PC-3 (cell line): ENCODE measurements at regions not wholly inside any gene's neighbourhood (a gene's known extent, or its start where the extent isn't known, plus 50 kb on each side); places are given as distances from the start of the nearest gene placed in this dataset.

Experiments
- EZH2 ChIP-seq: fragments of 300-600 bp; sonication (generic); IDR thresholded peaks from one replicate; pipeline ENCODE4 v1.6.1; 2017; ENCODE audit warnings: antibody characterized with exemption, mild to moderate bottlenecking, low read length; ENCODE audit not compliant: unreplicated experiment
- TF ChIP-seq, protein P1 (sequence below): fragments of 300-600 bp; sonication (generic); conservative IDR thresholded peaks from 2 replicates; pipeline ENCODE4 v1.5.1; 2017; ENCODE audit warnings: antibody characterized with exemption, low read depth, mild to moderate bottlenecking, low read length

DNA sequence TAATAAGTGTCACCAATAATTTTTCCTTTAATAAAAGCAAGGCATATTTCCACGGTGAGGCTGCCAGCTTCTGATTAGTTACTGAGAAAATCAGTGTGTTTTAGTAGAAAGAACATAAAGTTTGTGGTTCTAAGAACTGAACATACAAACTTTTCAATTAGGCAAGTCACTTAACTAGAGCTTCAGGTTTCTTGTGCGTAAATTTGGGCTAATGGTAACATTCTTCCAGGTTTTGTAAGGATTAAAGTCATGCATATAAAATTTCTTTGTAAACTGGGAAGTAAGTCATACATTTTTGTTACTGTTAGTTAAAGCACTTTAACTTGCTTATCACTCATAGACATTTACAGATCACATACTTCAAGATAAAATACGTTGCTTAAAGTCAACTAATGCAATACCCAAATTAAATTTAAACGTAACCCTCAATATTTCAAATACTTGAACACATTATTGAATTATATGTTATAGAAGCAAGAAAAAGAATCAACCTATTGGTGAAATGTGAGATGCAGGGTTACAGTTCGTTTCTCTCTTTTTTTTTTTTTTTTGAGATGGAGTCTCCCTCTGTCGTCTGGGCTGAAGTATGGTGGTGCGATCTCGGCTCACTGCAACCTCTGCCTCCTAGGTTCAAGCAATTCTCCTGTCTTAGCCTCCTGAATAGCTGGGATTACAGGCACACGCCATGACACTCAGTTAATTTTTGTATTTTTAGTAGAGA lies 327.3 kb upstream of the NOX3 start:
- TF ChIP-seq, protein P1, sequence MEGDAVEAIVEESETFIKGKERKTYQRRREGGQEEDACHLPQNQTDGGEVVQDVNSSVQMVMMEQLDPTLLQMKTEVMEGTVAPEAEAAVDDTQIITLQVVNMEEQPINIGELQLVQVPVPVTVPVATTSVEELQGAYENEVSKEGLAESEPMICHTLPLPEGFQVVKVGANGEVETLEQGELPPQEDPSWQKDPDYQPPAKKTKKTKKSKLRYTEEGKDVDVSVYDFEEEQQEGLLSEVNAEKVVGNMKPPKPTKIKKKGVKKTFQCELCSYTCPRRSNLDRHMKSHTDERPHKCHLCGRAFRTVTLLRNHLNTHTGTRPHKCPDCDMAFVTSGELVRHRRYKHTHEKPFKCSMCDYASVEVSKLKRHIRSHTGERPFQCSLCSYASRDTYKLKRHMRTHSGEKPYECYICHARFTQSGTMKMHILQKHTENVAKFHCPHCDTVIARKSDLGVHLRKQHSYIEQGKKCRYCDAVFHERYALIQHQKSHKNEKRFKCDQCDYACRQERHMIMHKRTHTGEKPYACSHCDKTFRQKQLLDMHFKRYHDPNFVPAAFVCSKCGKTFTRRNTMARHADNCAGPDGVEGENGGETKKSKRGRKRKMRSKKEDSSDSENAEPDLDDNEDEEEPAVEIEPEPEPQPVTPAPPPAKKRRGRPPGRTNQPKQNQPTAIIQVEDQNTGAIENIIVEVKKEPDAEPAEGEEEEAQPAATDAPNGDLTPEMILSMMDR: peak; percentile 22; the same call in 1 of the 2 replicates
- no peak for TF ChIP-seq EZH2
